ENCODE measurements at regions not wholly inside any gene's neighbourhood (a gene's known extent, or its start where the extent isn't known, plus 50 kb on each side); places are given as distances from the start of the nearest gene placed in this dataset.
"Not testable (repeated sequence)": the region's sequence is repeated elsewhere in the genome, so short reads cannot be mapped to it uniquely, and the experiment has no call there.

DNA sequence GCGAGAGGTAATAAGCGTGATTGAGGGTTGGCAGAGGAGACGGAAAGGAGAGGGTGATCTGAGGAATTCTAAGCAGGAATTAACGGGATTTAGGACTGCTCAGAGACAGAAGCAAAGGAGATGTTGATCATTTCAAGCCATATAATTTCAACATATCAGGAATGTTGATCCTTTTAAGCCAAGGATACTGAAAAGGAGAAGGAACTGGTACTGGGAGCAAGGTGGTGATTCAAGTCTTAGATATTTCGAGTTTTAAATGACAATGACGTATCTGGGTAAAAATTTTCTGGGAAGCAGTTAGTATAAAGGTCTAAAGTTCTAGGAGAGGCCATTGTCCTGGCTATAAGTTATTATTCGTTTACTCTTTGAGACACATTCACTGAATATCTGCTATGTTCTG lies 91.3 kb upstream of the OGFRL1 start:
- DNase-seq (ENCODE audit: extremely low read depth, low read depth, low spot score), result no peak

DNA sequence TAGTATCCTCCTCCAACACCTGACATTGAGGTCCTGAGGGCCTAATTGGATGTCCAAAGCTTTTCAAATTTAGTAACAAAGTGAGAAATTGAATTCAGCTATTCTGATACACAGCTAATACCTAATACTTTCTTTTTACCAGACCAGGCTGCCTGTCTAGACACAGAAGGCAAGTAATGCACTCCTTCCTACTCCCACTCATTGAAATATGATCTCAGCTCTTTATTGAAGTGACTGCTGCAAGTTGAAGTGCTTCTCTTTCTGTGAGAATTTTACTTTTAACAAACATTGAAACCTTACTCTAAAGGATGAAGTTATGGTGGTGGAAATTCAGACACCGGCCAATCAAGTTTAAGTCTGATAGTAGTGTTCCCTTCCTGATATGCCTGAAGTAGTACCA lies 90.8 kb upstream of the OGFRL1 start:
- no peak for DNase-seq (ENCODE audit: extremely low read depth, low read depth, low spot score)

DNA sequence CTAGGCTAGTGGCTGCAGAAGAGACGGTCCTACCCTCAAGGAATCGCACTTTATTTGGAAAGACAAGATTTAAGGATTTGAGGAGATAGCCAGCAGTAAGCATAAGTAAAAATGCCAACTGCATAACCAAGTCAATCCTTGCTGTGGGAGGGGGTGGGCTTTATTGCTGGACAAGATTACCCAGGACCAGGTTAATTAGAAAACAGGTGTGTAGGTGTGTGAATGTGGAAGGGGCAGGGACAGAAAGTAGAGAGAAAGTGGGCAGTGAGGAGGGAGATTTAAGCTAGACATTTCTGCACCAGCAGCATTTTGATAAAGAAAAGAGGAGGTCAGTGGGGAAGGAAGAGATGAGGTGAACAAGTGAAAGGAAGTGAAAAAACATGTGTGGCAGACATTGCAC lies 89.7 kb upstream of the OGFRL1 start:
- DNase-seq (ENCODE audit: extremely low read depth, low read depth, low spot score), result no peak

DNA sequence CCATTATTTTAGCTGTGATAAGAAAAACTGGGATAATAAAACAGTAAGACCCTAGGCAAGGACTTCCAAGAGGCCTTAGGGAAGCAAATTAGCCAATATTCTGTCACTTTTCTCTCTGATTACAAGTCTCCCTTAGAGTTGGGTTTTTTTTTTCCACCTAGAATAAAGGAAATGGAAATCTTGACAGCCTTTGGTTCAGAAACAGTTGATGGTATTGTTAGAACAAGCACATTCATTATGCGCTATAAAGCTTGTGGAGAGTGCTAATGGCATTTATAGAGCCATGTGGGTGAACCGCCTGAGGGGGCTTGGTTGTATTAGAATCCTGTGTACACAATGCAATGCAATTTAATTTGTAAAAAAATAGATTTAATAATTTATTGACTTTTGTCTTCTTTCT lies 88.9 kb upstream of the OGFRL1 start:
- DNase-seq (ENCODE audit: extremely low read depth, low read depth, low spot score), result no peak

DNA sequence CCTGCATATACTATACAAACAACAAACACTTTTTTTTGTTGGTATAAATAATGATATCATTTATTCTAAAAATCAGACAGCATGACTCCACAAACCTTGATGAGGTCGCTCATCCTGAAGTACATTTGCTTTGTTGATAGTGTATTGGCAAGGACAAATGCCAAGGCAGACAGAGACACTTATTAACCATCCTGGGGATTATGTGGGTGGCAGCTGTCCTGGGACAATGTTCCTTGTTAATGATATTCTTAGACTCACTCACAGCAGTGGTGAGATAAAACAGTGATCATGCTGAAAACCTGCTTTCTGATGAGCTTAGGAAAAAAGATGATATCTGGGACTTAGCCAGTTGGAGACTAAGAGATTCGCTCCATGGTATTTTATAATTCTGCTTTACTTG lies 85.4 kb upstream of the OGFRL1 start:
- DNase-seq (ENCODE audit: extremely low read depth, low read depth, low spot score), result no peak

DNA sequence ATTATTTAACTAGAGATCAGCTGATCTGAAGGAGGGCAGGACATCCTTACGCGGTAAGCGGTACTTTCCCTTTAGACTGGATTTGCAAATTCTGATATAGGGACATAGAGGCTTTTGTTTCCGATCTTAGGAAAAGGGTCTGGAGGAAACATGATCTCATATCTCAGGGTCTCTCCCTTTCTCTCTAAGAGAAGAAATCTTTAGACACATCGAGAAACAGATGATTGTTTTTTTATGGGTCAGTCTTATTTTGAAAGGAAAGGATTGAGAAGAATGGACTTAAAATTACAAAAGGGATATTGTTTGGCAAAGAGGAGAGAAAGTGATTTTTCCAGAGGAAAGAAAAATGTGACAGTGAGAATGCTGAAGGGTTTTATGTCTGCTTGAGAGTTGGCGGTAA lies 83.9 kb upstream of the OGFRL1 start:
- no peak for DNase-seq (ENCODE audit: extremely low read depth, low read depth, low spot score)

DNA sequence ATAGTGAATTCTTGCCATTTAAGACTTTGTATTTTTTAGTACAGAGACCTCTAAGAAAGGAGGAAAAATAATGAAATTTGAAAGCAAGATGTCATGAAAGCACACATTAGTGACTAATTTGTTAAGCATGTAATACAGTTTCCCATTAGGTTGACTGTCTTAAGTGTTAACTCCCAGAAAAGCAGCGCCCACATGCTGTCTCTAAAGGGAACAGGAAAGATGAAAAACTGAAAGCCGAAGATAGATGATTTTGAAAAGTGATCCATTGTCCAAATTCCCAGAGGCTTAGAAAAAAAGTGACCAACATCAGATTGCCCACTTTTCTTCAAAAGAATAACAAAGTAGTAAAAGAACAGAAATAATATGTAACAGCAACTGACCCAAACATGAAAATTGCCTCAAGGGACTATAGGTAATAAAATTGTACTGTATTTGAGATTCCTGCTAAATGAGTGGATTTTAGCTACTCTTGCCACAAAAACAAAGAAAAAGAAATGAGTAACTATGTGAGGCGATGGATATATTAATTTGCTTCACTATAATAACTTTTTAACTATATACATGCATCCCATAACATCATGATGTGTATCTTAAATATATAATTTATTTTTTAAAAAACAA lies 83.2 kb upstream of the OGFRL1 start:
- DNase-seq (ENCODE audit: extremely low read depth, low read depth, low spot score), result no peak

DNA sequence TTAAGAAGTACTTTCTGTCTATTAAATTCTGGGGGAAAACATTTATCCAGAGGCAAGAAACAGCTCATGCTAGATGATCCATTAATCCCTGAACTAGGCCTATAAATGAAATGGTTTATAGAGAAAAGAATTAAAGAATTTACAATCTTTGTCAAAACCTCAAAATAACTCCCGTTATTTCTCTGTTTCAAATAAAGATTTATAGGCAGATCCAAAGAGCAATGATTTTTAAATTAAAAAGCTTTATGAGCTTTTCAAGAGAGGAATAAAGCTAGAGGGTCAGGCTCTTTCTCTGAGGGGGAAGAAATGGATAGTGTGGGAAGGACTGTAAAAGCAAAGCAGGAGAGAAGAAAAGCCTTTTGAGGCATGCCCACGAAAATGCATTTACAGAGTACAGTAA lies 82.5 kb upstream of the OGFRL1 start:
- DNase-seq (ENCODE audit: extremely low read depth, low read depth, low spot score), result no peak

DNA sequence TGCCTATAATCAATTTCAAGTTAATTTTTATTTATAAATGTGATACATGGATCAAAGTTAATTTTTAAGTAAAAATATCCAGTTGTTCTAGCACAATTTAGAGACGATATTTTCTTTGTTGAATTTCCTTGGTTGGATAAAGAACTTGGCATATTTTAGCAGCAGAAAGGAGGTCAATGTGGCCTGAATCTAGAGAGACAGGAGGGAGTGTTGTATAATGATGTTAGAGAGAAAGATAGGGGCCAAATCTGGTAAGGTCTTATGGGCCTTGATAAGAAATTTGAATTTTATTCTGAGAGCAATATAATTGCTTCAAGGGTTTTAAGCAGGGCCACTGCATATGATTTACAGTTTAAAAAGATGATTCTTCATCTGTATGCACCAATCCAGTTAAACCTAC lies 79.4 kb upstream of the OGFRL1 start:
- no peak for DNase-seq (ENCODE audit: extremely low read depth, low read depth, low spot score)

DNA sequence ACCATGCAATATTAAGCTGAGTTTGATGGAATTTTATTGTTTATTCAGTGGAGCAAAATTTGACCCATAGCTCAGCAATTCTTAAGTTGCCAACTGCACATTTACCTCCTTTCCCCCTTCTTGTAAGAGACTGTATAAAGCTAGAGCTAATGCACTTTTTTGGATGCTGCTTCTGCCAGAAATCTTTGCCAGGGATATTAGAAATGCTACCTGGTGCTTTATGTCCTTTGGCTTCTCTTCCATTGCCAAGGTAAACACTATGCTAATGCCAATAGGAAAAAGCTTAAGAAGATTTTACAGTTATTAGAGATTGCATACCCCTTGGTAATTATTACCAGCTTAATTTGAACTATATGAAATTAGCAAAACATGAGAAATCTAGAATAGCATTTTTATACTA lies 79.0 kb upstream of the OGFRL1 start:
- DNase-seq (ENCODE audit: extremely low read depth, low read depth, low spot score), result no peak

DNA sequence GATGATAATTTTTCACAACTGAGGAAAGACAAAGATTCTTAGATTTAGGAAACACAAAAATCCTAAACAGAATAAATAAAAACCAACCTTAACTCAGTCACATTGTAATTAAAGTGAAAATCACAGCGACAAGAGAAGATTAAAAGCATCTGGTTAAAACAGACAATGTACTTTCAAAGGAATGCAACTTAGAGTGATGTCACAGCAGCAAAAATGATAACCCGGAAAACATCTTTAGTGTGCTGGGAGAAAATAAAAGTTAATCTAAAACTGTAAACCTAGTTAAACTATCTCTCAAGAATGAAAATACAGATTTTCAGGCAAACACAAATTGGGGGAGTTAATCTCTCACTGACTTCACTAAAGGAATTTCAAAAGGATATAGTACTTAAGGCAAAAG lies 76.8 kb upstream of the OGFRL1 start:
- DNase-seq (ENCODE audit: extremely low read depth, low read depth, low spot score), result no peak

DNA sequence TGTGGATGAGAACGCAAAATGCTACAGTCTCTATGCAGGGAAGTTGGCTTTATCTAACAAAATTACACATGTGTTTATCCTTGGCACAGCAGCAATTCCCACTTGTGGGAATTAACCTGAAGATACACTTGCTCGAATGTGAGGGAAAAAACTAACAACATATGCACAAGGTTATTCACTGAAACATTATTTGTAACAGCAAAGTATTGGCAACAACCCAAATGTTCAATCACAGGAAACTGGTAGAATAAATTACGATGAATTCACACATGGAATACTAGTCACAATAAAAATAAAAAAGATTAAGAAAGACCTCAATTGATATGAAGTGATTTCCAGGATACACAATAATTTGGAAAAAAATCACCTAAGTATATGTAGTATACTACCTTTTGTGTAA lies 68.1 kb upstream of the OGFRL1 start:
- DNase-seq (ENCODE audit: extremely low read depth, low read depth, low spot score), result no peak

DNA sequence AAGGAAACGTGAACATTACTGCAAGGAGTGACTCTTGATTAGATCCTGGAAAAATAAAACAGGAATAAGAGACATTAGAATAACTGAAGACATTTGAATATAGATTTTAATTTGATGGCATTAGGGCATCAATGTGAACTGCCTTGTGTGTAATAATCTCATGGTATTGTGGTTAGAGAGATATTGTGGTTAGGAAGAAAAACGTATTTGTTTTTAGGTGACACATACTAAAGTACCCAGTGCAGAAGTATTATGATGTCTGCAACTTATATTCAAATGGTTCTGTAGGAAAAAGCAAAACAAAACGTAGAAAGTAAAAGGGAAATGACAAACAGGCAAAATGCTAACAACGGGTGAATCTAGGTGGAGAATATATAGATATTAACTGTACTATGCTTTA lies 65.9 kb upstream of the OGFRL1 start:
- DNase-seq (ENCODE audit: extremely low read depth, low read depth, low spot score), result no peak

DNA sequence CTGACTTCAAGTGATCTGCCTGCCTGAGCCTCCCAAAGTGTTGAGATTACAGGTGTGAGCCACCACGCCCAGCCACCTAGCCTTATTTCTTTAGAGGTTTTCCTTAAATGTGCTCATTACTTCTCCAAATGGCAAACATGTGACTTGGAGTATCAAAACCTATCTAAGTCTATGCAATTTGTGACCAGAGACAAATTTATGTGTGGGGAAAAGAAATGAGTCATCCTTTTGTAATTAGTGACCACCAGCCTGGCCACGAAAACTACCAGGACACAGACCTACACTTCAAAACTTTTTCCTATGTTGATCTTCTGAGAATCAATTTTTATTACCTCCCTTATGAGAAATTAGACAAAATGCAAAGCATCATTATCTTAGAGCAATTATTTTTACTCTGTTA lies 64.6 kb upstream of the OGFRL1 start:
- no peak for DNase-seq (ENCODE audit: extremely low read depth, low read depth, low spot score)

DNA sequence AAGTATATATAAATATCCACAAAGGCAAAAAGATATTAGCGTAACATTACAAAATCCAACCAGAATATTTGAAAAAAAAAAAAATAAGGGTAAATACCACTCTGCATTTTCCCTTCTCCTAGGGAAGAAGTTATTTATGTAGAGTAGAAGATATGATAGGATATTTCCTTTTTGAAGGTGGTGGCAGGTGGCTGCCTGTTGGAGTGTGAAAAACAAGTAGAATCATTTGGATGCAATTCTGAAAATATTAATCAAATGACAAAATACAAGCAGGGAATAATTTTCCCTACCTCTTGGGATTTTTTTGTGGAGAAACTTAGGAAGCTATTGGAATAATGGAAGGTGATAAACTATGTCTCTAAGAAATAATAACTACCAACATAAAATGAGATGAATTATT lies 62.5 kb upstream of the OGFRL1 start:
- DNase-seq (ENCODE audit: extremely low read depth, low read depth, low spot score), result no peak

DNA sequence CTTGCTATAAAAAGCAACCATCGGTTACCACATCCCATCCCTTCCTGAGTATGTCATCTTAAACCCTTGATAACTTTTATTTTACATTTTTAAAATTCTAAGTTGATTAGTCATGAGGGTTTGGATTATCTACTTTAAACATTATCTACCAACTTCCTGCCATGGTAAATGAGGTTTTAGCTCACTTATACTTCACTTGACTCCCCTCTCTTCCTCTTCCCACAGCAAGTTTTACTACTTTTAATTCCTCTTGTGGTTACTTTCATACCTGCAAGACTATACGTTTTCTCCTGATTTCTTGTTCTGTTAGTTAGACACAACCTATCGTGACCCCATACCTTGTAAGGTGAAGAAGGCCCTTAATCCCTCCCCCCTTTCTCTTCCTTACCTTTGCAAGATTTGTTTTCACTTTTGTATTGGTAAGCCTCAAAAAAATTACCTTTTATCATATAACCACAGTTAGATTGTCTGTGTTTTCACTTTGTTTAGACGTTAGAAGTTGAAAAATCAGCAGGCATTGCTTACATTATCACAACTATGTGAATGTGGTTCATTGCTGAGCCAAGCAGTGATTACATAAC lies 60.1 kb upstream of the OGFRL1 start:
- no peak for DNase-seq (ENCODE audit: extremely low read depth, low read depth, low spot score)

DNA sequence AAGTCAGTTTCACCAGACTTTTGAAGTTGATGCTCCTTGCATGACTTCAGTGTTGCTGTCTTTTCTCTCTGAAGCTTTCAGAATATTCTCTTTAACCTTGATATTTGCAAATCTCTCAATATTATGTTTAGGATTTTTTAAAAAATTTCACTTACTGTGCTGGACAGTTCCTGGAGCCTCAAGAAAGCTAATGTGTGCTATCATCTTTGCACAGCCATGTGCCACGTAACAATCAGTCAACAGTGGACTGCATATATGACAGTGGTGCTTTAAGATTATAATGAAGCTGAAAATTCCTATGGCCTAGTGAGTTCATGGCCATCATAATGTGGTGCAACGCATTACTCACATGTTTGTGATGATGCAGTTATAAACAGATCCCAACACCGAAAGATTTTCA lies 59.1 kb upstream of the OGFRL1 start:
- DNase-seq (ENCODE audit: extremely low read depth, low read depth, low spot score), result no peak

DNA sequence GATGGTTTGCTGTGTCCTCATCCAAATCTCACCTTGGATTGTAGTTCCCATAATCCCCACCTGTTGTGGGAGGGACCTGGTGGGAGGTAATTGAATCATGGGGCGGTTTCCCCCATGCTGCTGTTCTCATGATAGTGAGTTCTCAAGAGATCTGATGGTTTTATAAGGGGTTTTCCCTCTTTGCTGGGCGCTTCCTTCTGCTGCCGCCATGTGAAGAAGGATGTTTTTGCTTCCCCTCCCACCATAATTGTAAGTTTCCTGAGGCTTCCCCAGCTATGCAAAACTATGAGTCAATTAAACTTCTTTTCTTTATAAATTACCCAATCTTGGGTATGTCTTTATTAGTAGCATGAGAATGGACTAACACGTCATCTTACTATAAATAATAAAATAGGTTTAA lies 55.7 kb upstream of the OGFRL1 start:
- not testable (repeated sequence) for DNase-seq (ENCODE audit: extremely low read depth, low read depth, low spot score)

DNA sequence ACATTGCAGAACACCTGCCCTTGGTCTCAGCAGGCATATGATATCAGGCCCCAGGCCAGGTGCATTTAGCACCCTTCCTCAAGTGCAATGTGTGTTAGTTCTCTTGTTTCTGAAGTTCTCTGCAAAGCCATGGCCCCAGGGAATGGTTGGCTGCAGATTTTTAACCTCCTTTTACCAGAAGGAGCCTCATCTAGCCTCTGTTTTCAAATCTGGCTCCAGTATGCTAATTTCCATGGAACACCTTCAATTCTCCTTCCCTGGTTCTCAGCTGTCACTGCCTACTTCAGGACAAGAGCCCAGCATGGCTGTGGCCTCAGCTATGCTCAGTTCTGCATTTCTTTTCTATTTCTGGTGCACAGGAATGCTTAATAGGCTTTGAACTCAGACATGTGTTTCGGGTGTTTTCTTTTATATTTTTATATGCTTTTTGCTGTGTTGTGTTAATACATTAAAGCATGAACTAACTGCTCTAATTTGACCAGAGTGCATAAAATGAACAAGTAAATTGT lies 51.6 kb upstream of the OGFRL1 start:
- no peak for DNase-seq (ENCODE audit: extremely low read depth, low read depth, low spot score)

DNA sequence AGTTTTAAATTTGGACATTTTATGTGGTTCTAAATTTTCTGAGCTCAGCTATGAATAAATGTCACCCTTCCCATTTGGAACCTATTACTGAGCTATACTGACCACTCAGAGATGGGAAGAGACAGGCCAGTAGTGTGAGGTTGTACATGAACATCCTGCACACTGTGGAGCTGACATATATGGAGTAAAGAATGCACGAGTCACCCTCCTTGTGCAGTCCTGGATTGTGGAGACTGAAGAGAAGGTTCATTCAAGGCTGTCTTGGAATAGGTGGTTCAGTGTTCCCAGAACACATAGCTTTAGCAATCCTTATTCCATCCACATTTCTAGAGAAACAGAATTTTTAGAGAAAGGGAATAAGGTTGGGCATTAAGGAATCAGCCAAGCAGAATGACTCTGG lies 50.3 kb upstream of the OGFRL1 start:
- no peak for DNase-seq (ENCODE audit: extremely low read depth, low read depth, low spot score)
